CD4-positive, alpha-beta T cell treated with Interleukin-10 for 1 hour (primary cell): ENCODE measurements at regions not wholly inside any gene's neighbourhood (a gene's known extent, or its start where the extent isn't known, plus 50 kb on each side); places are given as distances from the start of the nearest gene placed in this dataset.
"Not testable (repeated sequence)": the region's sequence is repeated elsewhere in the genome, so short reads cannot be mapped to it uniquely, and the experiment has no call there.

Source experiments
- DNase-seq: peaks from one replicate; pipeline ENCODE4 v3.0.0-alpha.2; 2020

DNA sequence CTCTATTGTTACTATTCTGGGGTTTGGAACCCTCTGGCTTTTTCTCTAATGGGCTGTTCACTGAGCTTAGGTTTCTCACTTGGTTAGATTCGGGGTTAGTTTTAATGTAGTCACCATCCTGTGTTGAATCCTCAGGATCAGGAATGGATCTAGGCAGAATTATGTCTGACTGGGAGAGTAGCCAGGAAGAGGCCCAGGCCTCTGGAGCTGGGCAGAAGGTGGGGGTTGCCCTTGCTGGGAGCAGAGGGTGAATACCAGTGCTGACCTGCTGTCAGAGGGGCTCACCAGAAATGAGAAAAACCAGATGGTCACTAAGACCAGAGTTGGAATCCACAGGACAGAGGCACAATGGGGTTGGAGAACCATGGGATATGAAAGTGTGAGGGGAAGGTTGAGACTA is 126.6 kb upstream of the SLC4A4 start:
- DNase-seq: no peak

DNA sequence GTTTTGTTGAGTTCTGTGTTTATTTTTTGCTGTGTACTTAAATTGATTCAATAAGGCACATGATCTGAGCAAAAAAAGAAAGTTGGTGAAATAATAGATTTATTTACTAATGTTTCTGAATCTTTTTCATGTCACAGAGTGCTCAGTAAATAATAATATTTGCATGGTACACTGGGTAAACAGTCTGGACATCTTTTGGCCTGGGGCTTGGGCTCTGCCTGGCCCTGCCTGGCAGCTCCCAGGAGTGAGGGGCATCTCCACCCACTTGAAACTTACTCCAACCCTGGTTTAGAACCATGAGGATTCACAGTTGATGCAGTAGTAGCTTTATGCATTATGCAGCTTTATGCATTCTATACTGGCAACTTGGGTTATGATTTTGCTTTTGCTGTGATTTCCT is 124.2 kb upstream of the SLC4A4 start:
- no peak for DNase-seq

DNA sequence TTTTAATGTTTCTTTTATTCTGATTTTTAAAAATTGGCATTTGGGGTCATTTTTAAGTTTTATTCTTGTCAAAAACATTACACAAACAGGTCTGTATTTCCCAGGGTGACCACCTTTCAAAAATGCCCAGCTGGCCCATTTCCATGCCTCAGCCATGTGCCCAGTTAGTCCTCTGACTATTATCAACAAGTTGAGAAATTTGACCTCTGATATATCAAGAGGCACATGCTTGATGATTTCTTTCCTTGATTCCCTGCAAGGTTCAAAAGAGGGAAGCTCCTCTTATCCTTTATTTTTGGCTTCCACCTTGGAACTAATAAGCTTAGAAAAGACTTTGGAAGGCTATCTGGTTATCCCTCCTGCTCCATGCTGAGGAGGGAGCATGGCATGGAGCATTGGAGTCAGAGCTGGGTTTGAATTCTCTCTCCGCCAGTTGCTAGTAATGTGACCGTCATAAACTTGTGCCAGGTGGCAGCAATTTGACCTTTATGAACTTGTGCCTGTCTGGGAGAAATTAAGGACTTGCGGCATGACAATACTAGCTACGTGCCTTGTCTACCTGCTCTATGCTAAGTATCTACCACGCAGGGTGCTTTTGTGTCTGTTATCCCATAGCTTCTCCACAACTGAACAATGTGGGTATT is 122.4 kb upstream of the SLC4A4 start:
- DNase-seq: no peak

DNA sequence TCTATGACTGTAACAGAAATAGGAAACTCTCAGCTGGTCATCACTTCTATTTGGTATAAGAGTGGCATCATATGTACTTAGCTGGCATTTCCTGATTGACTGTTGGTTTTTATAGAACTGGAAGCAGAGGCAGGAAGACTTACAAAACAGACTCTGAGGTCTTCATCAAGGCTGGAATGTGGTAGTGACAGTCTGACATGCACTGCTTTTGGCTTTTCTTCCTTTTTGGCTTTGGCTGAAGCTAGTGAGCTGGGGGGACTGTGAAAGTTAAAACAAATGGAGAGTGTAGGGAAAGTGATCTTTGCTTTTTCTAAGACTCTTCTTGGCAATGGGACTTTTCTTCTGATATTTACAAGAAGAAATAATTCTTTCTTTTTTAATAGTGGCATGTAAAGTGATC is 121.1 kb upstream of the SLC4A4 start:
- no peak for DNase-seq

DNA sequence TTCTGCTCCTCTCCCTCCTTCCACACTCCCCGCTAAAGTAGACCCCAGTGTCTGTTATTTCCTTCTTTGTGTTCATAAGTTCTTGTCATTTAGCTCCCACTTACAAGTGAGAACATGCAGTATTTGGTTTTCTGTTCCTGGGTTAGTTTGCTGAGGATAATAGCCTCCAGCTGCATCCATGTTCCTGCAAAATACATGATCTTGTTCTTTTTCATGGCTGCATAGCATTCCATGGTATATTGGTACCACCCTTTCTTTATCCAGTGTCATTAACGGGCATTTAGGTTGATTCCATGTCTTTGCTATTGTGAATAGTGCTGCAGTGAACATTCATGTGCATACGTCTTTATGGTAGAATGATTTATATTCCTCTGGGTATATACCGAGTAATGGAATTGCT is 118.0 kb upstream of the SLC4A4 start:
- DNase-seq: not testable (repeated sequence)

DNA sequence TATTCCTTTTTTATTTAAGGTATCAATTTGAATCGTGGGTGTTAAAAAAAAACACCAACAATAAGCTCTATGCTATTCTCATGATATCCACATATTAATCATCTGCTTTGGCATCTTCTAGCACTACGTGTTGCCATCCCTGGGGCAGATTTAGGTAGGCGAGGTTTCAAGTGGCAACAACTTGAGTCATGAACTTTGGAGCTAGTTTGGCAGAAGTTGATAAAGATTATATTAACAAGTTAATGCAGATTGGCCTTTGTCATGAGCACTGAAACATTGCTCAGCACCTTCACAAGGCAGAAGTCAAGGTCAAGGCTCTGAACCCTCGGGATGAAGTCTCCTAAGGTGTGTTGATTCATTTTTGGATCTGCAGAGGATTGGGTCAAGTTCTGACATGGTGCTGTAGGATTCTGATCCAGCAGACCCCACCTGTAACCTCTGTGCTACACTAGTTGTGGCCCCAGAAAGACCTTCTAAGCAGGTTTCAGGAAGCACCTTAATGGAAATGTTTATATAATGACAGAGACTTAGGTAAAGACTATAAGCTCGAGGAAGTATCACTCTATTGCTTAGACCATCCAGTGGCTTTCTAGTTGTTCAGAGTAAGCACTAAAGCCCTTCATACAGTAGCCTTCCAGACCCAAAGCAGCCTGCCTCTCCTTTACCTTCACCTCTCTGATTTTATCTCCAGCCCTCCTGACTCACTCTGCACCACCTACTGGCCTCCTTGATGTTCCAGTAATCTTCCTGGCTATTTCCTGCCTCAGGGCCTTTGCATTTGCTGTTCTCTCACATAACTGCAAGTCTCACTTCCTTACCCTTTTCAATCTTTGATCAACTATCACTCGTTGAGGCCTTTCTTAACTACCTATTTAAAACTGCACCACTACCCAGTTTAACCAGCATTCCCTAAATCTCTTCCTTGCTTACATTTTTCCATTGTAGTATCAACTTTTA is 117.0 kb upstream of the SLC4A4 start:
- DNase-seq: no peak

DNA sequence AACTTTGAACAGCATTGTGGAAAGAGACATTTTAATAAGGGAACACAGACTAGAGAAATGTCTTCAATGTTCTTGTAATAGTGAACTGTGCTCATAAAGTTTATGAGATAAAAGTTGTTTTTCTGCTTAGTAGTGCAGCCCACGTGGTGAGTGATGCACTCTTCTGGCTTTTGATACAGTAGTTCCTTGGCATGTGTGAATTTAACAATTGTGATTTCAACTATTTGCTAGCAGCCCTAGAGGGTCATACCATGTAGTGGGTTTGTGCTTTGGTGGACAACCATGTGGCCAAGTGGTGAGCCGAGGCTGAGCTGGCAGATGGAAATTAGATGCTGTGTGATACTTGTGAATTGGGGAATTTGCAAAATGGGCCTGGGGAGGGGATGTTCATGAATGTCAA is 116.2 kb upstream of the SLC4A4 start:
- DNase-seq: no peak

DNA sequence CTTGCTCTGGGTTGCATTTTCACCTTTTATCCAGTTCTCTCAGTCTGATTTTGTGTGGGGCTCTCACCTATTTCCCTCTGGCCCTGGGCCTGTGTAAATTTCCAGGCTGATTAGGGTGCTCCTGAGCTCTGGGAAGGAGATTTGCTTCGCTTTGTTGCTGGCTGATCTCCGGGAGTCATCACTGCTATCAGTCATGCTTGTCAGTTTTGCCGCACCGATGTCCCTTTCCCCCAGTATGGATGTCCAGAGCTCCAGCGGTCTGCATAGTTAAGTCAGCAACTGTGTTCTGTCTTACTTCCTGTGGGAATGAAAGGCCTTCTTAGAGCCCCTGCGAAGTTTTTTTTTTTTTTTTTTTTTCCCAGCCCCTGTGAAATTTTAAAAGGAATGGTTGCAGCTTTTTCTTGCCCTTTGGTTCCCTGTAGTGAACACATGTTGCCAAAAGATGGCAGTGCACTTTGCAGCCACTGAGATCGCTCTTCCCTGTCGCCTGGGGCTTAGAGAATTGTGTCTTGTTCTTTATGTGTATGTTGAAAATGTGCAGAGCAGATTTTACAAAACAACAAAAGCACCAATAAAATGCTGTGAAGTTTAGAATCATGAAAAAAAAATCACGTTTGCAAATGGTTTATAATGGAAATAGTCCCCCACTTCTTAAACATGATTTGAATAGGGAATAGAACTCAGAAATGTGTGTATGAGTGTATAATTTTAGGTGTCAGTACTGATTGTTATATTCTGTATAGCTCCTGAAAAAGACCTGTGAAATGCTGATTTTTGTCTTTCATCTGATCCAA is 109.1 kb upstream of the SLC4A4 start:
- no peak for DNase-seq

DNA sequence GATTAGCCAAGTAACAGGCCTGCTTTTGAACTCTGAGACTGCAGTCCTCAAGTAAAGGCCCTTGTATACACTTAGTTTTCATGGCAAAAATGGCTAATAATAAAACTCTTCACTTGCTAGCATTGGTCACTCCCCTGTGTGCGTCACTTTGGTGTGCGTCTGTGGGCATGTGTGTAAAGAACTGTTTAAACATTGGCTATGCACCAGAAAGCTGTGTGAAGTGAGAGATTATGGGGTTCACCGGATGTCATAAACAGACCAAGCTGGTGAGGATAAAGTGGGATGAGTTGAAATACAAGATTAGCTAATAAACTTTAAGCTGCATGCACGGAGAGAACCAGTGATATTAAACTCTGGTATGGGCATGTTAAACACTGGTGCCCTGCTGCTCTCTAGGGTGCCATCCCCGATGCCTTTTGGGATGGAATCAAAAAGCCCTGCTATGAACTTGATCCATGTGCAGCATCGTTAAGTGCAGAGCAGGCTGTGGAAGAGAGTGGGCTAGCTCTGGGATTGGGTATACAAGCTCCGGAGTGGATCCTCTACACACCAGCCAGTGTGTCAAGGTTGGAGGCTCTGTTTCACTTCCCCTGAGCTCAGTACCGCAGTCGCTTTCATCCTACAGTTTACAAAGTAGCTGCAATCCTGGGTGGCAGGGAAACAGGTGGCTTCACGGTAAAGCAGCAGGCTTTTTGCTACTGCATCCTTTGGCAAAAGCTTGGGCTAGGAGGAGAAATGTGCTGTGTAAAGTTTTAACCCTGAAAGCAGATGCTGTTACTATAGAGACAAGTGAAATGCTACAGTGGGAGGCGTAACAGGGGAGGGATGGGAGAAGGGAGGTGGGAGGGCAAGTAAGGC is 108.3 kb upstream of the SLC4A4 start:
- no peak for DNase-seq

DNA sequence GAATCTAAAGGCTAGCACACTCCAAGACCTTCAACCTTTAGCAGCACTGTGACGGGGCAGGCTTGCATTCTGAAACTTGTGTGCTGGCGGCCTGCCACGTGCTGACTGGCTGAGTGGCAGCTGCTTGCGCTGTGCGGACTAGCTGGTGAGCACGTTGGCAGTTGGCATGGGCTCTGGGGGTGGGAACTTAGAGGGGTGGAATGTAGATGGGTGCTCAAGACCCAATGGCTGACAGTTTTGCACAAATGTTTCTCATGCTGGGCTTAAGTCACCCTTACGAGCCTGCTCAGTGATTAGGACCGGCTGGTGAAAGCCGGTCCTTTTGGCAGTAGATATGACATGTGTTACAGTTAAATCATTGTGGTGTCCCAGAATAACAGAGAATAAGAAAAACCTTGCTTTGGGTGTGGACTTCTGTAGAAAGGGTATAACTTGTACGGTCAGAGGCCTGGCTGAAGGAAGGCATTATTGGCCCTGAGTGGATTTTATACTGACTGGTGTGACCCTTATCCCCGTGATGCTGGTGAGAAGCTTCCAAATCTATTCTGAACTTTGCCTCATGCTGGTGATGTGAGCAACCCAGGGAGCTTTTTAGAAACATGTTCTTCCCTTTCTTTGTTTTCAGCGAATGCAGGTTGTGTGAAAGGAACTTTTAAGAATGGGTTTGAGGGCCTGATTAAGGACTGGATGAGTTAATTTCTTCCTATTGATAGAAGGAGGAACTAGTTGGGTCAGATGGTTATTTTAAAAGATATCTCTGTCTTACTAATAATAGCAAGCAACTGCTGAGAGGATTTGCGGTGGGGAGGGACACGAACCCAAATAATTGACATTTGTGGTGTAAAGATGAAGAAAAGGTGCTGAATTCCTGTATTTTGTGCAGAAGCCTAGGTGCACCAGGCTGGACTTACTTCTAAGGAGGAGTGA is 107.4 kb upstream of the SLC4A4 start:
- DNase-seq: no peak

DNA sequence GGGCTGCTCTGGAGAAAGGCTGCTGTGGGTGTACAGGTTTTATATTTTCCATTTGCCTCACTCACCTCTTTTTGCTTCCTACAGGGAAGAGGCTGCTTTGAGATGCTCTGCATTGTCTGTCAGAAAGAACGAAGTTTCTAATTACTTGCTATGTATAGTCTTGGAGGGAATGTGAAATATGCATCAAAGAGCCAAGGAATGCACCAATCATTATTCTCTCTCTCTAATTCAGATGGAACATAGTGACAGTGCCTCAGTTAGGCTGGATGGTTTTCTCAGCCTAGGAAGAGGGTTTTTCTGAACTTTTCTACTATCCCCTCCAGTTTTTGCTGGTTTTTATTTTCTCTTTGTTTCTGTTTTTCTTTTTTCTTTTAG is 106.8 kb upstream of the SLC4A4 start:
- no peak for DNase-seq

DNA sequence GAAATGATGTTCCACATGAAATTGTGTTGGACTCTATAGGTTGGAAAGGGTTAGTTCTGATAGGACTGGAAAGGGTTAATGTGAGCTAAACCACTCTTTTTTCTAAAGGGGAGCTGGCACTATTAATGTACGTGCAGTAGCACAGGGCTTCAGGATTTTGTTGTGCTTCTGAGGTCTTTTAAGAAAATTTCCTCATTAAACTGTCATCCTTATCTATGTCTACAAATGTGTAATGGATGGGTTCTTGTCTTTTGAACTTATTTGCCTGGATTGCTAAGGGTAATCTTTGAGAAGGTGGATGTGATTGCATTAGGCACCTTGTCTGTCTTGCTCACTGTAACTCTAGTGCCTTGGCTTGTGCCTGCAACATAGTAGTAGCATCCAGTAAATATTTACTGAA is 106.0 kb upstream of the SLC4A4 start:
- DNase-seq: no peak

DNA sequence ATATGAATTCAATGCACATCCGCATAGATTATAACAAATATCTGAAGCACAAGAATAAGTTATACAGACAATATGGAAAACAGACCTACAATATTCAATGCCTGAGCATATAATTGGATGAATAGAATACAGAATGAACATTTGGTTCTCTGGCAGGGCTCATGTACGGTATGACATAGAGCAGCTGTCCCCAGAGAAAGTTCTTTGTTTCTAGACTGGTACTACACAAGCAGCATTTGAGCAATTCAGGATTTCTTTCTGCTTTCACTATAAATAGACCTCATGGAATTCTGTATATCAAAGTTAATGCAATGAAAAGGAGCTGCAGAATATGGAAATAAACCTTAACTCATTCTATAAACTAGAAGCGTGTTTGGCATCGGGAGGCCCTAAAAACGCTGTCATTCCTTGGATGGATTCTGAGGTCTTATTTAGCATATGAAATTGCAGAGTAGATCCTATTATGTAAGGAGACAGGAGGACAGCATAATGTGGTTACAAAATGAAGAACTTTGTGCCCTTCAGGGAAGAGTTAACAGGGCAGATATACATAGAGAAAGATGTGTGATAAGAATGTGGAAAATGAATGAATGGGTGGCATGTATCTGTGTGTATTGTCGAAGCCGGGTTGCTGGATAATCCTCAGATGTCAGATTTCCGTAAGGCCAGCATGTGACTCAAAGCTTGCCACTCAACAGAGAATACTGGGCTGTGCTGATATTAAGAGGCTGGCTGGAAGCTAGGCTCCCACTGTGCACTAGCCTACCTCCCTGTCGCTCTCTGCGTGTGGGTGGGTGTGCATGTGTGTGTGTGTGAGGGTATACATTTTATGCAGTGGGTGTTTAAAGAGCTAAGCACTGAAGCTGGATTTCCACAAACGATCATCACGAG is 103.3 kb upstream of the SLC4A4 start:
- no peak for DNase-seq

DNA sequence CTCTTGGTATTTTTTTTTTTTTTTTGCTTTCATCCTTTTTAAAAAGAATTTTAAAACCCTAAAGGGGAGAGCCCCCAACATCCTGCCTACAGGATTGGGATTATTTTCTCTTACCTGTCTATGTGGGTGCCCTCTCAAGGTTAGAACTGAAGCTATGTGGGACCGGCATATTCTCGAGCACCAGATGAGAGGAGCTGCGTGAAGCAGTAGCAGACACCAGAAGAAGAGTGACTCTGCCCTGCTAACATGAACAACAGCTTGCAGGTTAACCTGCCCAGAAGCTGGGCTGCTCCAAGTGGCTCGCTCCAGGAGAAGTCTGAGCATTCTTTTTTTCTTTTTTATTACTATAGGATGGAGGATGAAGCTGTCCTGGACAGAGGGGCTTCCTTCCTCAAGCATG is 102.6 kb upstream of the SLC4A4 start:
- DNase-seq: no peak

DNA sequence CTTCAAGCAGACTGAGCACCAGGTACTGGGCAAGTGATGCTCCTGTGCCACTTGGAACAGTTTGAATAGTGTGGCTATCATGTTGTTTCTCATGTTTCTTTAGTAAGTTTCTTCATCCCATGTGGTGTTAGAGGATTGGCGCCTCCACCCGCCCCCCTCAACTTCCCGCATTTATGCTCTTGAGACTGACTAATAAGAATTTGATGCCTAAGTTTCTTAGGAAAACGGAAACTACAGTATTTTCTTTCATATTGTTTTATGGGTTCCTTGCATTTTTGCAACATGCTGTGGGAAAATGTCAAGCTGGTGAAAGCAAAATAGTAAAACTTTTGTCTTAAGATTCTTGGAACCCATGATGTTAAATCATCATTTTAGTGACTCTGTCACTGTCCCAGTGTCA is 101.2 kb upstream of the SLC4A4 start:
- no peak for DNase-seq

DNA sequence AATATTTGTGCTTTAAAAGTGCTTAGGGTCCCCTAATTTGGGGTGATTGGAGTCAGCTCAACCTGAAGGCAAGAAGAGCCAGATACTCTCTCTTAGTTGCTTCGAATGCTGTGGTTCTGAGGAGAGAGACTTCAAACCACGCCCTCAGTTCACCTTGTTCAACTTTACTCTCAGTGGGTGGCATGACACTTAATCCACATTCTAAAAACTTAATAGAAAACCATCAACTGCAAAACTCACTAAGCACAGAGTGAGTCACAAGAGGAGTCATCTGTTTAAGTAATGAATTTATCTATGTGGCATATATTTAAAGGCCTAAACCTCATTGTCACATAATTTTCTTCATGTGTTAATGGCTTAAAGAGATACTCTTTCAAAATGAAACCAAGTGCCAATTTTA is 99.5 kb upstream of the SLC4A4 start:
- DNase-seq: no peak

DNA sequence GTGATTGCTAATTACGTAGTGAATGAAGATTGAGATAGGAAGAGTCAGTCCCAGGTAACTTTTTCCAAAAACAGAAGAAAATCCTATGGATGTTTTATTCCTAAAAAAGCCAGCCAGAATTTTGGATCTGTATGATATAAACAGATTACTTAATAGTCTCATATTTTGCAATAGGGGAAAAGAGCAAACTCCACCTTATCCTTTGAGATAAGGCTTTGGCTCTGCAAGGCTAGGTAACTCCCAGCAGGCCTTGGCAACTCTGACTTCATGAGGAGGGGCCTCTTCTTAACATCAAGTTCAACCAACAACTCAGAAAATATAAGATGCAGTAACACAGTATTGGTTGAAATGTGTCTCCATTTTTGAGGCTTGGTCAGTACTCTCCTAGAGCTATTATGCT is 98.7 kb upstream of the SLC4A4 start:
- DNase-seq: no peak

DNA sequence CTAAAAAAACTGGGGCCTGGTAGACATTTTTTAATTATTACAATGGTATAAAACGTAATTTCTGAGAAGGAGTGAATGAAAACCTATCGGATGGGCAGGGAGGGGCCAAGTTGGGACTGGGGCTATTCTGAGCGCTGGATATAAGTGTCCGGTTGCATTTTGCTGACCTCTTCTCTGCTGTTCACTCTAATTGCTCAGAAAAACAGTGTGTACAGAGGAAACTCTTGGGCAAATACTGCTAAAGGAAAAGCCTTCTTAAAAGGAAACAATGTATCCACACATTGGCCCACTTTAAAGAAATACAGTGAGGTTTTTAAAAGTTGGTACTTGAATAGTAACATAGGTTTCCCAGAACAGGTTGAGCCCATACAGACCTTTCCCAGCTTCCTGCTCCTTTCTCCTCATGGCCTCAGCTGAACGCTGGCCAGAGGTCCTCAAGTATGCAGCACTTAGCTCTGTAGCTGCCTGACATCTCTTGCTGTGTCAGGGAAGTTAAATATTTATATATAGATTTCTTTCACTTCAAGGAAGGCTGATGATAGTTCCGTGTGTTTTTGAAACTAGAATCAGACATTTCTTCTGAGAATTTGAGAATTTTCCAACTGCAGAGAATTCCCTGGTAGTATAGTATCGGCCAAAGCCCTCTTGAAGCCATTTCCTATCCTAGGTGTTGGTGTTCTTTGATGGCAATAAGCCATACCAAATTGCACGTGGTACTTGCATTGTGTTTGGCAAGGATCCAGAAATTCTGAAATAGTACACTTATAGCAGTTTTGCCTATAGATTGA is 97.1 kb upstream of the SLC4A4 start:
- no peak for DNase-seq

DNA sequence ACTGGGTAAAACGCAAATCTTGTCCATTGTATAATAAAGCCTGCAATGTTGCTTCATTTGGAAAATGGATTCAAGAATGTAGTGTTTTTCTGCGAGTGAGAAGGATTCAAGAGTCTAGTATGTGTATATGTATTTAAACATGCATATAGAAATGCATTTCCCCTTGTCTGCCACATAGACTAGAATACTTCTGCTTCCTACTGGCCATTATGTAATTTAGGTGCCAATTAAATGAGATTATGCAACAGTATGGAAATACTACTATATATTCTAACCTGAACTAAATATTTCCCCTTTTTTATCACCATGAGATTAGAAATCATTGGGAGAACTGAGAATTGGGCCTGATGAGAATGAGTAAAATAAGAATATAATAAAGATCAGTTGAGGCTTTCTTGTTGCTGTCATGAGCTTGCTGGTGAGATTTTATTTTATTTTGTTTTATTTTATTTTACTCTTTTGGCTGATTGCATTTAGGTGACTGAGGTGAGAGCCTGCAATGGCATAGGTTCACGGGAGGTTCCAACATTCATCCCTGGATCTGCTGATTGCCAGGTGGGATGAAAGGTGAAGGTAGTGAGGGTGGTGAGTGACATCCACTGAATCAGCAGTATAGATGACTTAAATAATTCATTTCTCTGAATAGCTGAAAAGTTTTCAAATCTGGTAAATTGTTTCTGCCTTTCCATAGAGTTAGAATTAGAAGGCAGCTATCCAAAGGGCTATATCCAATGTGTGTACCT is 95.6 kb upstream of the SLC4A4 start:
- no peak for DNase-seq
